ENCODE measurements at regions not wholly inside any gene's neighbourhood (a gene's known extent, or its start where the extent isn't known, plus 50 kb on each side); places are given as distances from the start of the nearest gene placed in this dataset.
"Not testable (repeated sequence)": the region's sequence is repeated elsewhere in the genome, so short reads cannot be mapped to it uniquely, and the experiment has no call there.

DNA sequence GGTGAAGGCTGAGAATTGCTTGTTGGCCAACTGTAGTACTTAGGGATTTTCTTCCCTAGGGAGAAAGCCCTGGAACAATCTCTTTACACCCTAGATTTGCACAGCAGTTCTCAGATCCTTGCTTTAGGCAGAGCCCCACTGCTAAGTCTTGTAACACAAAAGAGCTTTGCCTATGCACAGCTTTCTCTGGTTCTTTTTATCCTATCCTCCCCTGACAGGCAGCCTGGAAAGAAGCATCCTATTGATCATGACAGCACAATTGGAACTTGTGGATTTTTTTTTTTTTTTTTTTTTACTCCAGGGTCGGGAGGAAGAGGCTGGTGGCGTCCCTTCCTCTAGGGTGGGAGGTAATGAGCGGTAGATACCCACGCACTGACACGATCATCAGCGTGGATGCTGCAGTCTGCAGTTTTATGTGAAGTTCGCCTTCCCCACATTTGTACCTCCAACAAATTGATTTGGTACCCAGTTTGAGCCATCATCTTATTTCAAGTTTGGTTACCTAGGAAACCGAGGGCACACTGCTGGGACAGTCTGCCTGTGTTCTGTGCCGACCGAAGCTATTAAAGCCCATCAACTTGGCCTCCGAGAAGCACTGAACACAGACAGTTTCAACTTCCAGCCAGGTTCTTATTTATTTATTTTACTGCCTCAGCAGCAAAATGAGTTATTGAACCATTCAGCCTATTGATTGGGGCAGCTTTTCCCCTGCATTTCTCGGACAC lies 110.1 kb downstream of the NRN1 start:
- DNase-seq = no peak

DNA sequence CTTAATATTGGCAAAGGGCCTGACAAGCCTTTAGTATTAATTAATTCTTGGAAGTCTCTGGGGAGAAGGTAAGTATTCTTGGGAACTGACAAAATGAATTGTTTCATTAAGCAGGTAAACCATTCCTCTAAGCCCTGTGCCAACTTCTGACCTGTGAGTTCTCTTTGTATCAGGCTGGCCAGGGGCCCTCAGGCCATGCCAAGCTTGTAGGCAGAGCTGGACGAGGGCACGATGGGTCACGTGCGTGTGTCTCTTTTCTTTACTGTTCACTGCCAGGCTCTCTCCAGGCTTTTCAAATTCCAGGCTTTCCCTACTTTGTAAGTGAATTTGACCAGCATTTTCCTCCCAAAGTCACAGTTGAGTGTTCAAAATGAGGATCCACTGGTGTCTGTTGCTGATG lies 112.4 kb downstream of the NRN1 start:
- no peak for DNase-seq

DNA sequence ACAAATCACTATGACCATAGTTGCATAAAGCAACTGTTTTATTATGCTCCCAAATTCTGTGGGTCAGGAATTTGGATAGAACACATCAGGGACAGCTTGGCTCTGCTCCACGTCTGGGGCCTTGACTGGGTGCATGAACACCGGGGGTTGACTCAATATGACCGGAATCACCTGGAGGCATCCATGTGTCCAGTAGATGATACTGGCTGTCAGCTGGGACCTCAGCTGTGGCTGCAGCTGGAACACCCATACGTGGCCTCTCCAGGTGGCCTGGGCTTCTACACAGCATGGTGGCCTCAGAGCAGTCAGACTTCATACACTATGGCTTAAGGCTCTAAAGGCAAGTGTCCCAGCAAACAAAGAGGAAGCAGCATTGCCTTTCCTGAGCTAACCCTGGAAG lies 113.4 kb downstream of the NRN1 start:
- no peak for DNase-seq

- no peak for DNase-seq
Measured at GRCh38 chr6:5892669-5893068, 114.1 kb downstream of the NRN1 start.

- DNase-seq = no peak
Measured at GRCh38 chr6:5878792-5879191, 127.9 kb downstream of the NRN1 start.

DNA sequence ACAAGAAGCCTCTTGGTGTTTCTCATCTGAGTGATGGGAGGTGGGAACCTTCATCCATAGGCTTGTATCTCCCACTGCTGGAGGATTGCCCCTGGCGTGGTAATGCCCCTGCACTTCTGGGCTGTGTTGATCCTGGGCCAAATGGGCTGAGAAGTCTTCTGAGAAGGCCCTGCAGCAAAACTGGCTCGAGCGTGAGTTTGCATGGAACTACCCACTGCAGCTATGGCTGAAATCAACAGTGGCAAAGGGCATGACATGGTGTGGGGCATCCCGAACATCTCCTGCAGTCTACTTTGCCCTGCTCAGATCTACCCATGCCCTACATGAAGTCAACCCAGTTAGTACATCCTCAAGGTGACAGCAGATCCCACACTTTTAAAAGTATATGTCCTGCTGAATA lies 130.6 kb downstream of the NRN1 start:
- DNase-seq = no peak

DNA sequence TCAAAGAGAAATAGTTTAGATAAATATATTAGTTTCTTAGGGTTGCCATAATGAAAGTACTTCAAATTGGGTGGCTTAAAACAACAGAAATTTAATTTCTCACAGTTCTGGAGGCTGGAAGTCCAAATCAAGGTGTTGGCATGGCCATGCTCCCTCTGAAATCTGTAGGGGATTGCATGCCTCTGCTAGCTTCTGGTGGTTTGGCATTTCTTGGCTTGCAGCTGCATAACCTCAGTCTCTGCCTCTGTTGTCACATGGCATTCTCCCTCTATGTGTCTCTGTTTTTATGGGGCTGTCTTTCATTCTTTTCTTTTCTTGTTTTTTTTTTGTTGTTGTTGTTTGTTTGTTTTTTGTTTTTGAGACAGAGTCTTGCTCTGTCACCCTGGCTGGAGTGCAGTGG lies 132.7 kb downstream of the NRN1 start:
- not testable (repeated sequence) for DNase-seq

GRCh38 chr6:5871296-5871695 lies 135.4 kb downstream of the NRN1 start:
- DNase-seq = no peak

DNA sequence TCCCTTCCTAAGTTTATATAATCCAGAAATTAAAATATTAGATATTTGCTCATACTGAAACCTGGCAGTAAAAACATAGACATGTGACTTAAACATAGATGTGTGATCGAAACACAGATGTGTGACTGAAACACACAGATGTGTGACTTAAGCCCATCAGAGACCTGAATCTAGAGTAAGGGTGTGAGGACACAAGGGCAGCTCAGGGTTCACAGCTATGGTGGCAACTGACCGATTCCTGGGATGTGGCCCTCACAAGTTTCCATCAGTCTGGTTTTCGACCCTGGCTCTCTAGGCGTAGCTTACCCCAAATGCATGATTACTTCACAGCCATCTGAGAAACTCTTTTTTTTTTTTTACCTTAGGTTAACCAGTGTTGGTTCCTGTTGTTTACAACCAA lies 137.0 kb downstream of the NRN1 start:
- DNase-seq = no peak

DNA sequence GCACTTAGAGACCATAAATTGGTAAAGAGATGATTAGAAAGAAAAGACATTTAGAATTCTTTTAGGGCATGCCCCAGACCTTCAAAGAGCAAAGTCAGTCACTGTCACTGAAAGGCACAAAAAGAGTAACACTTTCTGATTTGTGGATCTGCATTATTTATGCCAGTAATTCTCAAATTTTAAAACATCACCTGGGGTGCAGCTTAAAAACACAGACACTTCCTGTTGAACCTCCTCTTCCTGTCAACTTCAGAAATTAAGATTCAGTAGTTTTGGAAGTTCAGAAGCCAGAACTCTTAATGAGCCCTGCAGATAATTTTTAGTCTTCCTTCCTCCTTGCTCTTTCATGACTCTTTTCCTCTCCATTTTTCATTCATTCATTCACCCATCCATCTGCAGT lies 137.5 kb downstream of the NRN1 start:
- DNase-seq = no peak

- DNase-seq = peak; percentile 51
Measured at GRCh38 chr6:5866547-5867051, 140.1 kb downstream of the NRN1 start.

- DNase-seq = peak; percentile 26
Measured at GRCh38 chr6:5865506-5866031, 141.2 kb downstream of the NRN1 start.

GRCh38 chr6:5860849-5861248 lies 145.9 kb downstream of the NRN1 start:
- DNase-seq = no peak

DNA sequence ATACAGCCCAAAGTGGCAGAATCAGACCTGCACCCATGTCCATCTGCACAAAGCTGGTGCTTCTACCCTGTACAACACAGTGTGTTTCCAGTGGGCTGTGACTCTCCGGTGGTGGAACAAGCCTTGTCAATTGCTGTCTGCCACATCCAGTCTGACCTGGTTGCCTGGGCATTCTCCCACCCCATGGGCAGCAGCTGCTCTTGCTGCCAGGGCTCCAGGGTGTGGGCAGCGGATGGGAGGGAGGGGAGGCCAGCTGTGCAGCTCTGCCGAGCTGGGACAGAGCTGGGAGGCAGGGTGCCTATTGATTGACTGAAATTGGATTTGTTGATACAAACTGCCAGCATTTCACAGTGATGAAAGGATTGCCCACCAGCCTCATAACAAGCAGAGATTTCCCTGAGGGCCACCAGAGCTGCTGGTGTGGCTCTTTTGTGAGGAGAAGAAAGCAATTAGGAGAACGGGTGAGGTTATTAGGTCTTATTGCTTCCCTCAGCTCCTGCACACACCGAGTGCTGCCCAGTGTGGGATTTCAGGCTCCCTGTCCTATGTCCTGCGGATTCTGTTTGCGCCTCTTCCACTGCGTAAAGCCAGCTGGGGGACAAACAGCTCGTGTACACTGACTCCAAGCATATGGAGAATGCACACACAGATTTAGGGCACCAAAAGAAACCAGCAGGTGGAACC lies 150.8 kb downstream of the NRN1 start:
- no peak for DNase-seq

GRCh38 chr6:5854899-5855298 lies 151.8 kb downstream of the NRN1 start:
- no peak for DNase-seq

GRCh38 chr6:5851261-5851757 lies 155.4 kb downstream of the NRN1 start:
- DNase-seq = peak; percentile 80

DNA sequence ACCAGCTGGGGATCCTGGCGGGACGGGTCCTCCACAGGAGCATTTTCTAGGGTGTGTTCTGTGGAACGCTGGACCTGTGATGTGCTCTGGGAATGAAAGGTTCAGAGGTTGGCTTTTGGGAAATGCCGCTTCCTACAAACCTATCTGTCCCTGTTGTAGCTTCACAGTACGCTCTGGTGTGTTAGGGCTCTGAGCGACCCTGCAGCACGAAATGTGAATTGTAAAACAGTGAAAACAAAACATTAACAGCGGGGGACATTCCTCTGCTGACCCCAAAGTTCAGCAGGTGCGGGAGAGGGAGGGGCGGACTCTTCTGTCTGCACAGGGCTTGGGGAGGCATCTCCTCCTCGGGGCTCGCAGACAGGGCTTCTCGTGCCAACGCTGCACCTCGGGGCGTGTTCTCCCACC lies 155.9 kb downstream of the NRN1 start:
- DNase-seq = no peak

GRCh38 chr6:5846889-5847288 lies 159.8 kb downstream of the NRN1 start:
- DNase-seq = no peak

DNA sequence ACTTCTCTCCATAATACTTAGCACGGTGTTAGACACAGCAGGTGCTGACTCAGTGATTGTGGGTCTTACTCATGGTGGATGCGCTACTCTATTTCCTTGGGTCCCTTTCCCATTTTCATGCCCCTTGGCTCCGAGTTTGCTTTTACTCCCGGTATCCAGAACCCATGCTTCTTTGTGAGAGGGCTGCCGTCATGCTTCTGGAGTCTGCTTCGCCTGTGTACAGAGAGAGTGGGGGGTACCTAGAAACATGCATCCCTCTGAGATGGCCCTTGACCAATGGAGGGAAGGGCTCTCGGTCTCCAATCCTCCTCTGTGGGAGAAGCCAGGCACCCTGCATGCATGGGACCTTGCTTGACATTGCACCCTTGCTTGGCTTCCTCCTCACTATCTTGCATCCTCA lies 160.4 kb downstream of the NRN1 start:
- DNase-seq = no peak

DNA sequence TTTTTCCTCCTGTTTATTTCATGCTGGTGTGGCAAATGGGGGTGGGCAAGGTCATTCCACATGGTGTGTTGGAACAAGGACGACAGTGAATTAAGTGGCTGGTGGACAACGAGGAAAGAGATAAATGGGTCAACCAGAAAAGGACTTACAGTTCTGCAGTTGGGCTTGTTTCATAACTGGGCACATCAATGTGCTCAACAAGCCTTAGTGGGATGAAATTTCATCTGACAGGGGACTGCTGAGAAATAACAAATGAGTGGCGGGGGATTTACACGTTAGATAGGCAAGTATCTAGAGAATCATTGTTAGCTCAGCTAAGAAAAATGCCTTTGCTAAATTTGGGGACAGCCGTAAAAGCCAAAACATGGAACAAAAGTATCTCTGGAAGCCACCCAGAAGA lies 163.6 kb downstream of the NRN1 start:
- no peak for DNase-seq

GRCh38 chr6:5840734-5841390 lies 165.9 kb downstream of the NRN1 start:
- DNase-seq = no peak

DNA sequence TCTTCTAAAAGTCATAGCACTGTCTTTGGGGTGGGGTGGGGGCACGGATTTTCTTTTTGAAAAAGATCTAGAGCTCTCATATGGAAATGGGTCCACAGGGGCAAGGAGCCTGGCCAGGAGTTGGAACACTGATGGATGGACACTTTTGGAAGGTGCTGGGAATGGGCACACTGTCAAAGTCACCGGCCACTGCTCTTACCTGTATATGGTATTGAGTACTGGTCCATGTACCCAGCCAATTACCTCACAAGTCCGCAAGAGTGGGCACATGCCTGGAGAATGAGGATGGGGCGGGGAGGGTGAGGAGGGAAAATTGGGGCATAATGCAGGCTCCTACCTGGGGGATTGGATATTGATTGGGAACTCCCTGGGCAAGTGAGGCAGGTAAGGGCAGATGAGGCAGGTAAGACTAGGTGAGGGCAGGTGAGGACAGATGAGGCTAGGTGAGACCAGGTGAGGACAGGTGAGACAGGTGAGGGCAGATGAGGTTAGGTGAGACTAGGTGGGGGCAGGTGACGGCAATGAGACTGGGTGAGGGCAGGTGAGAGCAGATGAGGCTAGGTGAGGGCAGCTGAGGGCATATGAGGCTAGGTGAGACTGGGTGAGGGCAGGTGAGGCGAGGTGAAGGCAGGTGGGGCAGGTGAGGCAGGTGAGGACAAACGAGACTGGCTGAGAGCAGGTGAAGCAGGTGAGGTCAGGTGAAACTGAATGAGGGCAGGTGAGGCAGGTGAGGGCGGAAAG lies 167.9 kb downstream of the NRN1 start:
- no peak for DNase-seq

DNA sequence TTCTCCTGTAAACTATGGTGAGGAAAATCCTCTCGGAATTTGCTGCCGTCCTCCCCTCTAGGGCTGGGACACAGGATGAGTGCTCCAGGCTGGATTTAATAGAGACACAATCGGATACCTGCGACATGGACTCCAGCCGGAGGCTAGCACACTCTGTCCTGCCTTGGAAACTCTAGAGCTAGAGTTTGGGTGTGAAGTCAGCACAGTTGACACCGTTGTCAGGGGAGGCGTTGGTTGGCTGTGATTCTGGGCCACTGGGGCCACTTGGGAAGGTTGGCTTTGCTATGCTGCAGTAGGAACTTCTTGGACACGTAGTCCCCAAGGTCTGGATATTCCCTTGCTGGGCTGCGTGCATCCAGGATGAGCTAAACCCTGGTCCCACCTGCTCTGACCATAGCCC lies 169.4 kb downstream of the NRN1 start:
- DNase-seq = no peak
